Activated naive CD4-positive, alpha-beta T cell treated with Interleukin-2 at 50 U/mL for 16 hours (primary cell): ENCODE measurements at regions not wholly inside any gene's neighbourhood (a gene's known extent, or its start where the extent isn't known, plus 50 kb on each side); places are given as distances from the start of the nearest gene placed in this dataset.

ENCODE experiments used
- DNase-seq: peaks from one replicate; pipeline ENCODE4 v3.0.0-alpha.2; 2020

DNA sequence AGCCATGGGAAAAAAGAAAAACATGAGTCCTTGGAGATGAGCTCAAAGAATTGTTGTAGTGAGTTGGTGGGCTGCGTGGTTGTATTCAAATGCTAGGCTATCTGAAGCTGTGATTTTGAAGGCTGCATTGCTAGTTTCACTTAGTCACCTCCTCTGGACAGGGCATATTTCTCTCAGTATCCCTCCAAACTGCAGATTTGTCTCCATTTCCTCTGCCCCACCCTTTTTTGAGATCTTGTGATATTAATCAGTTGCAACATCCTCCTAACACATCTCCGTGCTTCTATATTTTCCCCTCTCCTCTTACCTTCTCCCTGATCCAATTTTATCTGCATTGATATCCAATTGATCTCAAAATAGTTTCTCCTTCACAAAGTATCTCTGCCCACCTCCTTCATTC, 1048.0 kb upstream of the WWC1 start:
- DNase-seq = no peak

DNA sequence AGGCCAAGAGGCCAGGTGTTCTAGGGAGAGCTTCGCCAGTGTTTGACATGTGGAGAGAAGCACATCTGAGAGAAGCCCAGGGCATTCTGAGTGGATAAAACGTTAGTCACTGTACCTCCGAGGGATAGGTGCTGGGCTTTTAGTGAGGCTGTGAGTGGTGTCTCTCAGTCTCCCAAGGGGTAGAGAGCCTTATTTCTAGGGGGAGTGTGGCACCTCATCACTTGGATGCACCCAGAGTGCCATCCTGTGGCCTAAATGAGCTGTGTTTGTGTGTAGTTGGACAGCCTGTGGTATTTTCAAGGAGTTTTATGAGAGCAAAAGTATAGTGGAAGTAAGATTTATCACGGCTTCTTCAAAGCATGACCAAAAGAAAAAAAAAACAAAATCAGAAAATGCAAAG, 1046.9 kb upstream of the WWC1 start:
- no peak for DNase-seq

DNA sequence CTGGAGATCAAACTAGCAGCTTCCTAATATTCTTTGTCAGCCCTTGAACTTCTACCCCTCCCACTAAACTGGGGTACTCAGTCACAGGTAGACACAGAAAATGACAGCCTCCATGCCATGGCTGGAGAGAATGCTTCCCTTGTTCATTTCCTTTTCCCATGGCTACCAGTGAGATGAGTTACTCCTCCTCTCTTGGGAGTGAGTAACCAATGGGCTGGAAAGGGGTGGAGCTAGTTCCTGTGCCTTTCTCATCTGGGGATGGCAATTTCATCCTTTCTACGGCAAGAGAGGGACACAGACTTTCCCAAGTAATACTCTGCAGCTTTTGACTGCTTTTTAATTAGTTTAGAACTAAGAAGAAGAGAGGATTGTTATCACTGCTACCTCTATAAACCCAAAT, 1045.6 kb upstream of the WWC1 start:
- no peak for DNase-seq

DNA sequence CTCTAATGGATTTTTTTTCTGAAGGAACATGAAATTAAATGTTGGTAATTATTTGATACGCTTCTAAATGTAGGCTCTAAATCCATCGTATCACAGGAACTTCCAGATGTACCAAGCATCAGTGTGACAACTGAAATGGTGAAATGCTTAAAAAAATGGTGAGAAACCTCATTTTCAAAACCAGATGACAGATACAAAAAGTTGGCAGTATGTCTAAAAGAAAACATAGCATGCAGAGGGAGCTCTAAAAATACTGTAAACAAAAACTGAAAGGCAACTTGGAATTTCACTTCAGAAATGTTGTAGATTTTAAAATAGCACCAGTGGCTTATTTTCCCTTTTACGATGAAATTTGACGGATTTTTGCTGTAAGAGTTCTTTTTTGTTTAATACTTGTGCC, 1043.6 kb upstream of the WWC1 start:
- no peak for DNase-seq

DNA sequence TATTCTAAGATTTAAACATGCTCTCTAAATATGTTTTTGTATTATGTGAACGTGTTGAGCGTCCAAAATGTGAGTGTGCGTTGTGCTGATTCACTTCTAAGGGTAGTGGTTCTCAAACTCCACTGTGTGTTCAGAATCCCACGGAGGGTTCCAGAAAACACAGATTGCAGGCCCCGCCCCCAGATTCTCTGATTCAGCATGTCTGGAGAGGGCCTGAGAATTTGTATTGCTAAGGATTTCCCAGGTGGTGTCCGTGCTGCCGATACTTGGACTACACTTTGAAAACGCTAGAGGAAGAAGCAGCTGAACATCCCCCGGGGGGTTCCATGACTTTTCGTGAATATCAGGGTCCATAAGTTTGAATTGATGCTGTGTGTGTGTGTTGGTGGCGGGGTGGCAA, 1043.2 kb upstream of the WWC1 start:
- no peak for DNase-seq

DNA sequence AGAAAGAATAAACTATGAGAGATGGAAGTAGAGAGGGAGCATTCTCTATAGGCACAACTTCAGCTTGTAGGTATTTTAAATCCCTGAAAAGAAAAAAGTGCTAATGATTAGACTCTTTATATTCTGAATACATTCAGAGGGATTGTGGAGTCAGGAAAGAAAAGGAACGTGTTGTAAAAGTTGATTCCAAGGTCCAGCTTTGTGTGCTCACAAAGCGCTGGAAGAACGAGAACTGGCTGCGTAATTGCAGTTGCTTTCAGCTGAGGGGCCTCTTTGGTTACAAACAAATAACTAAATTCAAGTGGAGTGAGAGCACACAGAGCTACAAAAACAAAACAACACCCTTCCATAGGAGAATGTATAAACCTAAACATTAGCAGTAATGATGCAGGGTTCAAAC, 1040.4 kb upstream of the WWC1 start:
- DNase-seq = no peak

DNA sequence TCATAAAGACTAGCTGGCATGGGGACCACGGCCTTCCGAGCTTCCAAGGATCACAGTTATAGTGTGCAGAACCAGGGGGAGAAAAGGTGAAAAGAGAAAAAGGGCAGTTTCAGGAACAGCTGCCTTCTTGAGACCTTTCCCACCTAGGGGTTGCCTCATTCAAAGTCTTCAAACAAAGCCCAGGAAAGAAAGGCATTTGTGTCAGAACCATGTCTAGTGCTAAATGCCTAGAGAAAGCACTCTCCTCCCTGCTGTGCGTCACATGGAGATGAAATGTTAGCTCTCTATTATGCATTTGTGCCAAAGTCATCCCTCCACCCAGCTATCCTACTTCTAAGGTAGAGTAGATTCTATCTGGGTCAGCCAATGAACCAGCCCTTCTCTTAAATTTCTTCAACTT, 1037.3 kb upstream of the WWC1 start:
- no peak for DNase-seq

DNA sequence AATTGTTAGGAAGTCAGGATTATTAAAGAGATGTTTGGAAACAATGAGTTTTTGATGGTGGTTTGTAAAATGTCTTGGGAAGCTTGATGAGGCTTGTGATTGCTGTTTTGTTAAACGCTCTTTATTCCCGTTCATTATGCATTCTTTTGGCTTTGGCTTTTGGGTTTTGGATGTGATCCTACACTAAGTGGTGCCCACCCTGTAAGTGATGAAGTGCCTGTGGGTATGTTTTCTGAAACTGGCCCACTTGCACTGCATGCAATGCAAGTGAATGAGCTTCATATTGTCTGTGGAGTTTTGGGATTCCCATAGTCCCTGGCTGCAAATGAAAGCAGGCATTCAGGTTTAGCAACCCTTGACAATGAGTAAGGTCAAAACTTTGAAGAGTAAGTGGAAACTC, 1035.5 kb upstream of the WWC1 start:
- no peak for DNase-seq

DNA sequence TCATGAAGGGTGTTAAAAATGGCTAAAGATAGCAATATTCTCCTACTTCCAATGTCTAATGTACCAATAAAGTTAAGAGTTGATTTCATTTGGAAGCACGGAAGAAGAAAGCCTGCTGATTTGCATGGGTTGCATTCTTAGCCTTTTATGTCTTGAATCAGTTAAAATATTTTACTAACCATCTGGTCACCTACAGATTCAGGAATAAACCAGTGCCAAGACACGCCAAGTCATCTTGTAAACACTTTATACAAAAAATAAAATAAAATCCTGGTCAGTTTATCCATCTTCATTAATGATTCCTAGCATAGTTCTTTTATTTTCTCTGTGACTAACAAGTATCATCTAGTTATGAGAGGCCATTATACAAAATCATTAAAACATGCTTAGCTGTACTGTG, 1031.6 kb upstream of the WWC1 start:
- no peak for DNase-seq

DNA sequence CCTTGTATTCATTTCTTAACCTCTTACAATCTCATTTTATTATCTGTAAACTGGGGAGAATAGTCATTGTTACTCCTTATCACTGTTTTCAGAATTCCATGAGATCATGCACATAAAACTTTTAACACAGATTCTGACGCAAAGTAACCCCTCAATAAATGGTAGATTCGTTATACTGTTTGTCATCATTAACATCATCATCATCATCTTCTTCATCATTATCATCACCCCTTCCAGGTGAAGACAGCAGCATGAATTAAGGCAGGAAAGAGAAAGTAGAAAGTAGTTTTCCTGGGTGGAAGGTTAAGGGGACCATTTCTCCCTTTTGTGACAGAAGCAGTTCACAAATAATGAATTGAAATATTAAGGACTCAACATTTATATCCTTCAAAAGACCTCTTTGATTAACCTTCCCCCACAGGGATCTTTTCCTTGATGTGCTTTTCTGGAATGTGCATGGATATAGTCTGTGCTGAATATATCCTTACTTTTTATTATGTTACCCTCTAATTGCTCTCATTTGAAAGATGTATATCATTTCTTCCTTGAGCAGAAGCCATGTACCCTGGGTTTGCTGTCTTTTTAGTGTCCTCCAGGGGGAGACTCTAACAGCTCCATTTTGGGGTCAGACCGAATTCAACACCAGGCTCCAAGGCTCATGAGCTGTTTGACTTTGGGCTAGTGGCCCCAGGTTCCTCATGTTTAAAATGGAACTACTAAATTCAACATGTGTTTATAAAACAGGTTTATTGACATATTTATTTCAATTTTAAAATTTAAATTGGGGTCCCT, 1029.9 kb upstream of the WWC1 start:
- no peak for DNase-seq

DNA sequence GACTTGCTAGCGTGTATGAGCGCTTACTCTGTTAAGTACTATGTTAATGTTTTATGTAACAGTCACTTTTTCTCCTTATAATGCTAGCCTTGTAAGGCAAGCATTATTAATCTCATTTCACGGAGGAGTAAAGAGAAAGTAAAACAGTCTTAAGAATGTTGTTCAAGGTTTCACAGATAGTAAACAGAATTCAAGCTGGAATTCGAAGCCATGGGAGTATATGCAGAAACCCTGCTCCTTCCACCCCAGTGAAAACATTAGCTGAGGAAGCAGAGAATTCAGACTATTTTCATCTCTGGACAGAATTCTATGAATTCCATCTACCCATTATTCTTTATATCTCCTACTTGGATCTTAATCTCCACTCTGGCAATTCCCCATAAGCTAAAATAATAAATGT, 1028.3 kb upstream of the WWC1 start:
- DNase-seq = no peak

DNA sequence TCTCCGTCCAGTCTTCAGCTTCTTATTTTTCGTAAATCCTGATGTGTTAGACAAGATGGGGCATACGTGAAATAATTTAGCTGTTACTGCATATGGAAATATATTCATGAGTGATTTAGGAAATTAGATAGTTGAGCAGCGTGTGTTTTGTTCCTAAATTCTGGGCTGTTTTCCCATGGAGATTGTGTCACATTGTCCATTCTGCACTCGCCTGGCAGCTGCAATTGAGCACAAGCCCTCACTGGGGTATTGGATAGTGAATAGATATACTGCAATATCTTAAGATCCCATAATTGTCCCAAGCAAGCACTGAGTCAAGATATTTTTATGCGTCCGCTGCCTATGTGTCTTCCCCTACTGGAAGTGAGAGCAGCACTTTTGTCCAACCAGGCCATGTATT, 1027.1 kb upstream of the WWC1 start:
- no peak for DNase-seq

DNA sequence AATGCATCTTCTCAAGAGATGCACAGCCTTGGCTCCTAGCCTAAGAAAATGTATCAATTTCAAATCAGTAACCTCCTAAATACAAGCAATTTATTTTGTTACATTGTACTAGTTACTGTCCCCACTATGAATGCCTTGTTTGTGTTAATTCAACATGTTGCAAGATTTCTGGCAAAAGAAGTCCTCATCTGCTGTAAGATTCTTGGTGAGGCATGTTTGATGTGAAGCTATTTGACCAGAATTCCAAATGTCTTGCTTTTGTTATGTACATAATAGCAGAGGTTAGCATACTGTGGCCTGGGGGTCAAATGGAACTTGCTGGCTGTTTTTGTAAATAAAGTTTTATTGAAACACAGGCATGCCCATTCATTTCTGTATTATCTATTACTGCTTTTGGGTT, 1023.1 kb upstream of the WWC1 start:
- DNase-seq = no peak

DNA sequence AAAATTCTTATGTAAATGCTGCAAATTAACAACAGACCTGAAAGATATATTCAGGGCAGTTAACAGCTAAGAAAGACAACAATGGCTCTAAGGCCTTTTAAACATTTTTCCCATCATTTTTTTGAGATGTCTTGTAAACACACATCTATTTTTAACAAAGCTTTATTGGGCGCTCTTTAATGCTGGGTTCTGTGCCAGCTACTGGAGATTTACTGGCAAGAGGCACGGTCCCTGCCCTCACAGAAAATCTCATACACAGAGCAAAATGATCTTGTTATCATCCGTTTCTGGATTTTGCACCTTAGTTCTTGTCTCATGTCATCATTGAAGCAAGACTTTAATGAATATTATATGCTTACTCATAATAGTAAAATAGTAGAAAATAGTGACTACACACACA, 1022.3 kb upstream of the WWC1 start:
- DNase-seq = no peak

DNA sequence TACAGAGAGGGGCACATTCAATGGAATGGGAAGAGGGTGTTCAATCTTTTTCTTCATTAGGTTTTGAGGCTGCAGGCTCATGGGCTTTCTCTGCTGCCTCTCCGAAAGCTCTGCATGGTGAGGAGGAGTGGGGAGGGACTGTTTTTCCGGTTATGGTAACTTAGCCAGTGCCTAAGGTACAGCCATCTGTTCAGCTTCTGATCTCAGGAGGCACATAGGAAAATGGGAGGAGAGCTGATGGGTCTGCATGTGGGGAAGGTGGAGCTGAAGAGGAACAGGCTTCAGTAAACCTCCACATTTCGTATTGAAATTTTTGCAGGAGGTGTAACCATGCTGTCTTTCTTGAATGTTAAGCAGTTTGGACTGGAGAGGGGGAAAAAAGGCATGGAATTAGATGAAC, 1020.4 kb upstream of the WWC1 start:
- no peak for DNase-seq

DNA sequence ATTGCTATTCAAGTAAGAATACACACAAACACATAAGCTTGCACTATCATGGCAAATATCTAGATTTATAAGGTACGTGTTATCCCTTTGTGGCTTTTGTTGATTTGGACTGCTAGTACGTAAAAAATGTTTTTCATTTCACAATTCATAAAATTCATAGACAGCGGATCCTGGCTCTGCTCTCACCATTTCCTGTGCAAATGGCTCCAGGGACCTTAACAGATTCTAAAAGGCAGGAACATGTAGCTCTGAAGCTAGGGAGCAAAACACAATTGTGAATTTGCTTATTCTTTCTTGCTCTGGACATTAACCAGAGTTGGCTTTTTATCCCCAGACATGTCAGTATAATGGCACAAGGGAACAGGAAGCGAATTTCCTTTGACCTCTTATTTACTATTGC, 1019.9 kb upstream of the WWC1 start:
- DNase-seq = no peak

DNA sequence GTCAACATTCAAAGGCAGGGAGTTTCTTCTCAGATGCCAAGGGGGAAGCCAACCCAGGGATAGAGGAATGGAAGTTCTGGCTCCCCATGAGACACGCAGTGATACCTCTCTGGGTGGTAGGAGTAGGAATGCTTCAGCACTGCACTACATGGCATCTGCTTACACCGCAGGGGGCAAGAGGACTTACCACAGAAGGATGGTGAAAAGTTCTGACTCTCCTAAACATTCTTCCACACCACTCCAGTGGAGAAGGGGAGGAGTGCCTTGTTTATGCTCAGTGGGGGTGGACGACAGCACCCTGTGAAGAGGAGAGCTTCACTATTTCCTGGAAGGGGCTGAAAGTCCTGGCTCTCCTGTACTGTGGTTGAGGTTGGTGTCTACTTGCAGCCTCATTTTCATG, 1011.3 kb upstream of the WWC1 start:
- DNase-seq = no peak

DNA sequence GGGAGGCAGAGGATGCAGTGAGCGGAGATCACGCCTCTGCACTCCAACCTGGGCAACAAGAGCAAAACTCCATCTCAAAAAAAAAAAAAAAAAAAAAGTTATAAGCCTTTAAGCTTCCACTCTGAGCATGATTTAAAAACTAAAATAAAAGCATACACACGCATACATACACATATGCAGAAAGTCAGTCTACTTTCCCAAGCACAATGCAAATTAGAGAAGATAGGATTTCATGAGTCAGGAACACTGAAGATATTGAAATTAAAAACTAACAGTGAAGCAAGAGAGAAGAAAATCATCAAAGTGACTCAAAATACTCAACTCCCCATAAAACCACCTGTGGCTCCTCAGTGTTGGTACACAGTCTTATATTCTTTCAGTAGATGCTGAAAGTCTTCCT, 1009.5 kb upstream of the WWC1 start:
- DNase-seq = no peak

DNA sequence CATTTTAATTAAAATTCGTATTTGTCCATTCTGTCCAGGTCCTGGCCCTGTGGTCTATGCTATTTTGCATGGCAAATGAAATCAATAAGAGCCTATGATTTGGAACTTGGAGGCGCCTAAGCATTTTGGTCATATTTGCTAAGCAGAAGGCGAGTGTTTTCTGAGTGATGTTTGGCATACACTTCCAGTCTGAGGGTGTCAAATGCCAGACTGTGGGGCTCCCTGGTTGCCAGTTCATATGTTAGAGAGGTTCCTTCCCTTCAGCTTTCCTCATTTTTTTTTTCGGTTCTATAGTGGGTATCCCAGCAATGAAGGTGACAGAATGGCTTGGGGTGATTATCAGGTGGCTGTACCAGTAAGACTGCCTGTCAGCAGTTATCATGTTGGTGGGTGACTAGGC, 1007.8 kb upstream of the WWC1 start:
- no peak for DNase-seq

DNA sequence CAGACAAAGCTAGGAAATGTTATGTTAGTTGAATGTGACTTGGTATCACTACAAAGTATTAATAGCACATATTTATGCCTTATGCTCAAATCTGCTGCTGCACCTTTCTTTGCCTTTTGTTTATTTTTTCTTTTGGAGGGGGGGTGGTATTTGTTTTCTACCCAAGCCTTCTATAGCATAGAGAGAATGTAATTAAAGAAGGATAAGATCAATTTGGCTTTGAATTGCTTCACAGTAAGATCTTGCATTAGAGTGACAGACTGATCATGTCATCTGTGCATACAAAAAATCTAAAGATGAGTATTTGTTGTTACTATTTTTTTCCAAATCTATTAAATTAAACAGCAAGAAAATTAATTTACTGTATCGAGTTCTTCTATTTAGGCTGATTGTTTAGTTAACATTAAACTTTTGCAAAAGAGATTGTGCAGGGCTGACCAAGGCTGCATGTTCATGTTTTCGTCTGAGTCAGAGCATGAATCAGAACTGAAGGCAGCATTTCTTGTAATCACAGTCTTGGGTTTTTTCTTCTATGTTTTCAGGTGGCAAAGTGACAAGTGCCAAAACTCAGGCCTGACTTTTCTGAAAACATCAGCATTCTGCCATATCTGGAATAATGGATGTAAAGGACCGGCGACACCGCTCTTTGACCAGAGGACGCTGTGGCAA, 1007.1 kb upstream of the WWC1 start:
- DNase-seq = no peak

DNA sequence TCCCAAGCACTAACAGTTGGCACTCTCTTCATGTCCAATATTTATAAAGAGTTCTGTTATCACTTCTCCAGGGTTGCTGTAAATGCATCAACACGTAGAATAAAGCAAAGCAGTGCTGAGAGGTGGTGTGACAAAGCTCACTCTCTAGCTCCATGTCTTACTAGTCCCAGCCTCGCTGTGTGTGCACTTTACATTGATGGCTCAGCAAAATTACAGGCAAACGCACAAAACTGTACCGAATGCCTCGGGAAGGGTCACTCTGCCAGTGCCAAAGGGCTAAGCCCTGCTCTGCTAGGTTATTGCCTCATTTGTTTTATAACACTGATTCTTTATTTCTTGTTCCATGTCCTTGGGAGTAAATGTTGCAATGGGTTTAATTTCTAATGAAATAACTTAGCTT, 1005.9 kb upstream of the WWC1 start:
- no peak for DNase-seq

DNA sequence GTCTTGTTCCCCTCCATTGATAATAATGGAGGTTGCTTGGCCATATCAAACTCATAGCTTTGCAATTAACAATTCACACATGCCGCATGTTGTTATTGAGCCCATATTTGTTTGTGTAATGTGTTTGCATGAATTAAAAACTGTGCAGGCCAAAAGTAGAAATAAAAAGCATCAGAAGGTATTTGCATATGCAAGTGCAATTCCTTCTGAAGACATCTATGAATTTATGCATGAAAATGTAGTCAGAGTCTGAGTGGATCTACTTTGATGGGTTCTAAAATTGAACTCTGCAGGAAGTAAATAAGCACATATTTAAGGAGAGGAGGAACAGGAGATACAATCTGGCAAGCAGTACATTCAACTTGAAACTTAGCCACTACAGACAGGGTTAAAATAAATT, 1004.6 kb upstream of the WWC1 start:
- no peak for DNase-seq

DNA sequence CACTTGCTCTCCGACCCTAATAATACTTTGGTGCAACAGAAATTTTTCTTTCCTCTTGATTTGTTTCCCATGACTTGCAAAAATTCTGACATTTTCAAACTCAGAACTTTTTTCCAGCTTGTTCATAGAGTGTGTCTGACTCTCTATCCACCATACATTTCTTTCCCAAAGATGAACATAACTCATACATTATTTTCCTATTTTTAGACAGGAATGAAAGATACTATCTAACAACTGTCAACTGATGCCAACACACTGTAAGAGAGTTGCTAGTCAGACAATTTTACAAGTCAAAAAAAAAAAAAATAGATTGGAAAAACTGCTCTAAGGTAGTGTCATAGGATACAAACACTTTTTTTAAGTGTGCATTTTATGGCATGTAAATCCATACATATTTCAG, 1001.0 kb upstream of the WWC1 start:
- DNase-seq = no peak

DNA sequence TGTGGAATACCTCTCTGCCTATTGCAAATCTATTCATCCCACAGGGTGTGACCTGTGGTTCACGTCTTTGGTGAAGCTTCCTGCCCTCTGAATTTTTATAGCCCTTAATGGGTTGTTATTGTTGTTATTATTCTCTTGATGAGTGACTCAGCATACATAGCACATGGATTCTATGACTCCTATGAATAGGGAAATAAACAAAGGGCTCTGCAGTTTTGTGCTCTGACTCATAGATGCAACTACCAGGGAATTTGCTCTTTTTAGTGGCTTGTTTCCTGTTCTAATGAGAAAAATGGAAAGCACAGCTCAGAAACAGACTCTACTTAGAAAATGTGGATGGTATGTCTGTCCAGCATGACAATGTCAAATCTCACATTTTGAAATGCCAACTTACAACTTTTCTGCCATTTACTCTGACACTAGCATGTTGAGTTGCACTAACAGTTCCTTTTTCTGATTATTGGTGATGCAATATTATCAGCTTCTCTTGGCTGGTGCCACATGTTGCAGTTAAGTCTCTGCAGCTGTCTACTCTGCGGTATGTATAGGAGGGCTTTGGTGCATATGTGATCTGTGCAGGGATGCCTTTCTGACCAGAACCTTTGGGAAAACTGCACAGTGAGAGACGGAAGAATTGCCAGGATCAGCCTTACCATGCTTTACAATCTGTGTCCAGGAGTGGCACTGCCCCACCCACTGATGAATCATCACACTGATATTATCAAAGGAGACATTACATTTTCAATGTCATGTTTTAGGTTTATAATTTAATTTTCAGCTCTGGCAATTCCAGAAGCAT, 996.4 kb upstream of the WWC1 start:
- no peak for DNase-seq
